GM18505 (cell line): ENCODE measurements at regions not wholly inside any gene's neighbourhood (a gene's known extent, or its start where the extent isn't known, plus 50 kb on each side); places are given as distances from the start of the nearest gene placed in this dataset.

ENCODE experiments used
- ATAC-seq: cut with Tn5 transposase; IDR thresholded peaks from one replicate; pipeline ENCODE4 v1.9.1; 2021; ENCODE audit not compliant: unreplicated experiment
- POLR2A ChIP-seq: IDR thresholded peaks from 4 replicates; pipeline ENCODE4 v1.6.1; 2011; ENCODE audit warnings: borderline replicate concordance; ENCODE audit not compliant: insufficient read depth, insufficient read length; ENCODE audit errors: extremely low read depth

GRCh38 chrX:140943513-140943912 is 58.9 kb upstream of the SPANXB1 start:
- ATAC-seq = no peak
- no peak for TF ChIP-seq POLR2A

GRCh38 chrX:140944710-140945109 is 57.7 kb upstream of the SPANXB1 start:
- ATAC-seq = no peak
- TF ChIP-seq POLR2A = no peak

GRCh38 chrX:140948827-140949226 is 53.6 kb upstream of the SPANXB1 start:
- no peak for ATAC-seq
- no peak for TF ChIP-seq POLR2A

- no peak for TF ChIP-seq POLR2A
- no peak for ATAC-seq
These were observed 53.2 kb upstream of the SPANXB1 start for GRCh38 chrX:140949233-140949632.
